AG09309 (cell line): ENCODE measurements at regions not wholly inside any gene's neighbourhood (a gene's known extent, or its start where the extent isn't known, plus 50 kb on each side); places are given as distances from the start of the nearest gene placed in this dataset.

Experiments
- DNase-seq: peaks from one replicate; pipeline ENCODE4 v3.0.0-alpha.2; 2010; ENCODE audit warnings: low read depth
- H3K4me3 ChIP-seq: 2 replicates; pipeline ENCODE4 v1.5.1; 2011; ENCODE audit warnings: mild to moderate bottlenecking, low read depth, low read length, moderate library complexity; ENCODE audit not compliant: control insufficient read depth
- CTCF ChIP-seq: IDR thresholded peaks from 2 replicates; pipeline ENCODE4 v1.5.1; 2011; ENCODE audit warnings: mild to moderate bottlenecking, low read depth, low read length, inconsistent platforms; ENCODE audit not compliant: insufficient read depth, control insufficient read depth; ENCODE audit errors: missing control alignments

- no peak overlapping the region for H3K4me3 ChIP-seq
- DNase-seq = no peak
- no peak for TF ChIP-seq CTCF
Observed at GRCh38 chr1:37134599-37134998, 100.3 kb upstream of the GRIK3 start.

- no peak for TF ChIP-seq CTCF
- no peak for DNase-seq
- H3K4me3 ChIP-seq = no peak overlapping the region
Observed at GRCh38 chr1:37135032-37135431, 100.7 kb upstream of the GRIK3 start.

GRCh38 chr1:37137014-37137413 lies 102.7 kb upstream of the GRIK3 start:
- no peak for TF ChIP-seq CTCF
- no peak overlapping the region for H3K4me3 ChIP-seq
- no peak for DNase-seq

GRCh38 chr1:37137601-37138000 lies 103.3 kb upstream of the GRIK3 start:
- H3K4me3 ChIP-seq = no peak overlapping the region
- DNase-seq = no peak
- TF ChIP-seq CTCF = no peak

- no peak for TF ChIP-seq CTCF
- no peak for DNase-seq
- H3K4me3 ChIP-seq = no peak overlapping the region
Observed at GRCh38 chr1:37143800-37144199, 109.5 kb upstream of the GRIK3 start.

- no peak for TF ChIP-seq CTCF
- DNase-seq = no peak
Observed at GRCh38 chr1:37146071-37146470, 111.8 kb upstream of the GRIK3 start.

GRCh38 chr1:37147392-37147831 lies 113.1 kb upstream of the GRIK3 start:
- no peak for DNase-seq
- no peak overlapping the region for H3K4me3 ChIP-seq
- TF ChIP-seq CTCF = no peak

More at GRCh38 chr1:37146071-37146470, 111.8 kb upstream of the GRIK3 start:
- no peak overlapping the region for H3K4me3 ChIP-seq
